ENCODE measurements at regions not wholly inside any gene's neighbourhood (a gene's known extent, or its start where the extent isn't known, plus 50 kb on each side); places are given as distances from the start of the nearest gene placed in this dataset.

DNA sequence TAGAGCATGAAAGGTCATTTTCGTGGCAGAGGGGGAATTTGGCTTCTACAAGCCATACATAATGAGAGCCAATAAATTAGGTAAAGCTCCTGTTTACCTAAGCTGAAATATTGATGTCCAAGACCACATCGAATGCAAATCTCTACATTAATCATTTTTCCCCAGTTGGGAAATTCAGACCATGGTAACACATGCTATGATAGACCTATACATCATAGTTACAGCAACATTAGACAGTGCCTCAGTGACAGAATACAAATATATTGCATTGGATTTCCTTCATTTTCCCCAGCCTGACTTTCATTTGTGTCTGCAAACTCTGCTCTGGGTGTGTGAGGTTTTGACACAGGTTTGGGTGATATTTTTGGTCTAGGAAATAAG is 1079.7 kb upstream of the TENM4 start:
- Histone ChIP-seq H3K36me3 (no peaks in the 10 kb centered on the region), H3K4me3 (no peak overlapping the region), H3K27ac (no peak overlapping the region), H3K9me3 (no peaks in the 10 kb centered on the region), H3K27me3 (no peaks in the 10 kb centered on the region), H3K4me1 (peaks cover 0 to 6% (median 0%) of the 10 kb centered on the region in 4 donors)
- no peak for DNase-seq
- TF ChIP-seq POLR2A (IDR thresholded peaks at IDR 0.05) (no peak), CTCF (IDR thresholded peaks at IDR 0.05) (no peak)

DNA sequence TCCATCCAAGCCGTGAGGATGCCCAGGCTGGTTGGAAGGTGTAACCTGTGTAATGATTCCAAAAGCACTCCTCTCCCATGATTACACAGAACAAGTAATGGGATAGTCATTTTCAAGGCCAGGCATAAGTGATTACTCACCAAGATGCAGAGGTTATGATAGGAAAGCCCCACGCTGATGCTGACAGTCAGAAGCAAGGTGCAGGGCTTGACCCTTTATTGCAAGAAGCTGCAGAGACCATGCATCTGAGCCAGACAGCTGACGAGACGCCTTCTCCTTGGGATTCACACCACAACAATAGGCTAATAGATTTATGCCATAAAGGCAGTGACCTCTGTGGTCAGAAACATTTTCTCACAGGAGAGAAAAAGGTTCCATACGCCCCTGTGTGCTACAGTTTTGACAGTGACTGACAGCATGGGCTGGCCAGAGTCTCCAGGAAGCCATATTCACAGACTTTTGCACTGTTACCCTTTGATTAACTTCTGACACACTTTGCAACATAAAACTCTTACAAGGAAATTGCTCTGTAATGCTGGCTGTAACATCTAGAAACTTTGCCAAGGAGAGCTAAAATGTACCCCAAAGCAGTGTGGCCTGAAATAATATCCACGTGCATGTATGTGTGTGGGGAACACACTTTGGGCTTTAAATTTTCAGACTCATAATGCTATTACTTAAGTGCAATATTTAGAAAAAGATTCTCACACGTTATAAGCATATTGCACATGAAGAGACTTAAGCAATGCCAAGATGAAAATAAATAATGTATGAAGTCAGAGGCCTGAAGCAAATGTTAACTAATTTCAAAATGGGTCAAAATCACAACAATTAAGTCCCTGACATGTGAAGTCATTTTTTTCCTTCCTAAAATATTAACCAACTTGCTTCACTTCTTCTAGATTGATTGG is 1079.0 kb upstream of the TENM4 start:
- no peak for DNase-seq
- H3K4me1 ChIP-seq: peaks cover 0 to 6% (median 0%) of the 10 kb centered on the region in 4 donors
- TF ChIP-seq CTCF (IDR thresholded peaks at IDR 0.05): no peak
- no peak for TF ChIP-seq POLR2A (IDR thresholded peaks at IDR 0.05)
- no peaks in the 10 kb centered on the region for H3K36me3 ChIP-seq
- H3K27ac ChIP-seq: no peak overlapping the region
- H3K9me3 ChIP-seq: no peaks in the 10 kb centered on the region
- no peaks in the 10 kb centered on the region for H3K27me3 ChIP-seq
- H3K4me3 ChIP-seq: no peak overlapping the region

DNA sequence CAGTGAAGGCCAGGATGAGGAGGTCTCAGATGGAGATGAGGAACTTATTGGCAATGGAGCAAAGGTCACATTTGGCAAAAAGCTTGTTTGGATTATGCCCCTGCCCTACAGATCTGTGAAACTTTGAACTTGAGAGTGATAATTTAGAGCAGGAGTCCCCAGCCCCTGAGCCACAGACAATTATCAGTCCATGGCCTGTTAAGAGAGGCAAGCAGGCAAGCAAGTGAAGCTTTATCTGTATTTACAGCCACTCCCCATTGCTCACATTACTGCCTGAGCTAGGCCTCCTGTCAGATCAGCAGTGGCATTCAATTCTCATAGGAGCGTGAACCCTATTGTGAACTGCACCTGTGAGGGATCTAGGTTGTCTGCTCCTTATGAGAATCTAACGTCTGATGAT is 1076.9 kb upstream of the TENM4 start:
- Histone ChIP-seq H3K27ac (no peak overlapping the region), H3K36me3 (no peaks in the 10 kb centered on the region), H3K4me3 (no peak overlapping the region), H3K9me3 (peaks cover 0 to 1% (median 0%) of the 10 kb centered on the region in 4 donors), H3K4me1 (peaks cover 0 to 6% (median 0%) of the 10 kb centered on the region in 4 donors), H3K27me3 (no peaks in the 10 kb centered on the region)
- TF ChIP-seq CTCF (IDR thresholded peaks at IDR 0.05): no peak
- TF ChIP-seq POLR2A (IDR thresholded peaks at IDR 0.05): no peak
- no peak for DNase-seq

DNA sequence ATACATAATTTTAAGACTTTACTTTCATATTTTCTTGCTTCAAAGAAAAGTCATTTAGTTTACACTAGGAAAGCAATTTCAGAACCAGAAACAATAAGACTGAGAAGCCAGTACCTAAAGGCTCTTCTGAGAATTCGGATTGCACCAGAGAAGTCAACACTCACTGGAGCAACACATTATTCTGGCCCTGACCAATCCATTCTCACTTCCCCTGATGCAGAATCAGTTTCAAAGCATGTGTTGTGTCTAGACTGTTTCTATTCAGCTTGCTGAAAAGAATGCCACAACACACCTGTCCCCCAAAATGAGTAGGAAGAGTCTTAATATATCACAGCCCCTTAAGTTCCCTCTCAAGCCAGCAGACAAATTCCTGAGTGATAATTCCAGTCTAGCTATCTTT is 1074.3 kb upstream of the TENM4 start:
- Histone ChIP-seq H3K4me1 (peaks cover 0 to 6% (median 0%) of the 10 kb centered on the region in 4 donors), H3K27ac (no peak overlapping the region), H3K4me3 (no peak overlapping the region), H3K36me3 (no peaks in the 10 kb centered on the region), H3K27me3 (no peaks in the 10 kb centered on the region), H3K9me3 (peaks cover 0 to 4% (median 0%) of the 10 kb centered on the region in 4 donors)
- TF ChIP-seq POLR2A (IDR thresholded peaks at IDR 0.05) (no peak), CTCF (IDR thresholded peaks at IDR 0.05) (no peak)
- no peak for DNase-seq

DNA sequence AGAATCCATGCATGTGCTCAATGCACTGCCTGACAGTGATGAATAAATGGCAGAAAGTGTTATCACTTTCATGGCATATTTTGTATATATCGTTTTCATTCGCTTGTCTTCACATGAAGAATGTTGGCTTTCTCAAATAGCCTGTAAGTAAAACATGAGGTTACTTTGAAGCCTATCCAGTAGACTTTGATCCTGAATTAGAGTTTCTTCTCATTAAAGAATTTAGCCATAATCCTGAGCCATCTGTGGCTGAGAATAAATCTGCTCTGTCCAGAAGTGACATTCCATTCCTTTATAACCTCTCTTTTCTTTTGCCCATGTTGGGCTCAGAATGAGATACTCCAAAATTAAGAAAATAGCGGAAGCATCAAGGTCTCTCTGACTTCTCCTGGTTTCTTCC is 1071.7 kb upstream of the TENM4 start:
- TF ChIP-seq POLR2A (IDR thresholded peaks at IDR 0.05) (no peak), CTCF (IDR thresholded peaks at IDR 0.05) (no peak)
- Histone ChIP-seq H3K36me3 (no peaks in the 10 kb centered on the region), H3K27me3 (no peaks in the 10 kb centered on the region), H3K4me1 (no peaks in the 10 kb centered on the region), H3K27ac (no peak overlapping the region), H3K4me3 (no peak overlapping the region), H3K9me3 (peaks cover 0 to 4% (median 0%) of the 10 kb centered on the region in 4 donors)
- no peak for DNase-seq

Data from Peyer's patch (tissue), 4 donors.